Spleen (tissue), 7 donors: ENCODE measurements at regions not wholly inside any gene's neighbourhood (a gene's known extent, or its start where the extent isn't known, plus 50 kb on each side); places are given as distances from the start of the nearest gene placed in this dataset.

Experiments
- POLR2A ChIP-seq, 3 donors: fragments of 450-650 bp; IDR thresholded peaks; one replicate each; pipeline ENCODE4 v1.5.1; 2017; ENCODE audit warnings: antibody characterized with exemption in 3 of 3, mild to moderate bottlenecking in 1 of 3
- POLR2AphosphoS5 ChIP-seq, 3 donors: sonication (generic); formaldehyde crosslinking; IDR thresholded peaks; one replicate each; pipeline ENCODE4 v1.5.1; 2017; ENCODE audit warnings: antibody characterized with exemption in 3 of 3
- TF ChIP-seq, protein P1 (sequence below), 11 experiments: fragments of 200-600 bp in 7 of 11; fragments of 450-650 bp in 4 of 11; sonication (generic) in 4 of 11; IDR thresholded peaks in 8 of 11; conservative IDR thresholded peaks in 3 of 11; 1 replicate in 7 of 11; 2 replicates in 4 of 11; pipeline versions ENCODE4 v1.4.0 to v1.8.0; 2016 to 2021; ENCODE audit warnings: antibody characterized with exemption in 11 of 11, inconsistent platforms in 4 of 11, mild to moderate bottlenecking in 1 of 11
- donor health status: DM: no; HTN: no; CAD: no; lungs with moderate emphysema.
- donor health status: DM: no; HTN: no; CAD: no.
- donor health status: DM: no; HTN: no; CAD: no.

DNA sequence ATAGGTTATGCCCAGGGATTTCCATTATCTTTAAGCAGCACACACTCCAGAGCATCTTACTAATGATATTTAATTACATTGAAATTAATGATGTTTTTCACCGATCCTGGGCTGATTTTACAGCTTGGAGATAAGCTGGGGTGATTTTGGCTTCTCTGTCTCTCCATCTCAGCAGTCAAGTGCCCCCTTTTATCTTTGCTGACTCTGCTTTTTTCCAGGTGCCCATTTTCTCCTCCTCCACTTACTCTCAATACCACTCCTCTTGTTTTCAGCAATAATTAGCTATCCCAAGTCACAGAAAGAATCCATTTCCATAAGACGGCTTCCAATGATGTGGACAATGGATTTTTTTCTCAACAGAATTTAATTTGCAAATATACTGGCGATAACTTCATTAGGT is 266.7 kb downstream of the GBA3 start:
- TF ChIP-seq, protein P1, sequence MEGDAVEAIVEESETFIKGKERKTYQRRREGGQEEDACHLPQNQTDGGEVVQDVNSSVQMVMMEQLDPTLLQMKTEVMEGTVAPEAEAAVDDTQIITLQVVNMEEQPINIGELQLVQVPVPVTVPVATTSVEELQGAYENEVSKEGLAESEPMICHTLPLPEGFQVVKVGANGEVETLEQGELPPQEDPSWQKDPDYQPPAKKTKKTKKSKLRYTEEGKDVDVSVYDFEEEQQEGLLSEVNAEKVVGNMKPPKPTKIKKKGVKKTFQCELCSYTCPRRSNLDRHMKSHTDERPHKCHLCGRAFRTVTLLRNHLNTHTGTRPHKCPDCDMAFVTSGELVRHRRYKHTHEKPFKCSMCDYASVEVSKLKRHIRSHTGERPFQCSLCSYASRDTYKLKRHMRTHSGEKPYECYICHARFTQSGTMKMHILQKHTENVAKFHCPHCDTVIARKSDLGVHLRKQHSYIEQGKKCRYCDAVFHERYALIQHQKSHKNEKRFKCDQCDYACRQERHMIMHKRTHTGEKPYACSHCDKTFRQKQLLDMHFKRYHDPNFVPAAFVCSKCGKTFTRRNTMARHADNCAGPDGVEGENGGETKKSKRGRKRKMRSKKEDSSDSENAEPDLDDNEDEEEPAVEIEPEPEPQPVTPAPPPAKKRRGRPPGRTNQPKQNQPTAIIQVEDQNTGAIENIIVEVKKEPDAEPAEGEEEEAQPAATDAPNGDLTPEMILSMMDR (IDR thresholded peaks at IDR 0.05 in 8 of 11, conservative IDR thresholded peaks at IDR 0.05 in 3 of 11) = no peak
- TF ChIP-seq POLR2AphosphoS5 (IDR thresholded peaks at IDR 0.05) (no peak), POLR2A (IDR thresholded peaks at IDR 0.05) (no peak)
